Testis (tissue), 2 donors: ENCODE measurements at regions not wholly inside any gene's neighbourhood (a gene's known extent, or its start where the extent isn't known, plus 50 kb on each side); places are given as distances from the start of the nearest gene placed in this dataset.
A peak's percentile ranks its signal among the peaks of the same experiment; 100 is the strongest.
"Not testable (repeated sequence)": the region's sequence is repeated elsewhere in the genome, so short reads cannot be mapped to it uniquely, and the experiment has no call there.

Experiments
- DNase-seq: peaks from one replicate; pipeline ENCODE4 v3.0.0-alpha.2; 2019
- H3K27ac ChIP-seq, 2 donors: fragments of 200-600 bp; sonication (generic); one replicate each; pipeline ENCODE4 v1.5.1; 2019
- H3K27me3 ChIP-seq: fragments of 200-600 bp; sonication (generic); one replicate; pipeline ENCODE4 v1.5.1; 2019
- H3K36me3 ChIP-seq: fragments of 200-600 bp; sonication (generic); one replicate; pipeline ENCODE4 v1.5.1; 2017; ENCODE audit warnings: low read depth; ENCODE audit errors: missing control alignments
- H3K4me1 ChIP-seq: fragments of 200-600 bp; sonication (generic); one replicate; pipeline ENCODE4 v1.5.1; 2019
- H3K4me3 ChIP-seq, 2 donors: fragments of 200-600 bp; sonication (generic); one replicate each; pipeline ENCODE4 v1.5.1; 2017 to 2019
- H3K9me3 ChIP-seq: fragments of 200-600 bp; sonication (generic); one replicate; pipeline ENCODE4 v1.5.1; 2017
- CTCF ChIP-seq, 3 experiments: fragments of 450-650 bp in 2 of 3; fragments of 200-600 bp in 1 of 3; sonication (generic) in 1 of 3; IDR thresholded peaks; one replicate each; pipeline ENCODE4 v1.5.1; 2016 to 2019; ENCODE audit warnings: antibody characterized with exemption in 3 of 3, mild to moderate bottlenecking in 2 of 3, moderate library complexity in 1 of 3
- POLR2A ChIP-seq: fragments of 450-650 bp; IDR thresholded peaks from one replicate; pipeline ENCODE4 v1.6.1; 2017; ENCODE audit warnings: antibody characterized with exemption, mild to moderate bottlenecking, moderate library complexity
- WGBS, 2 donors: methylation state at CpG; one replicate each; pipeline ENCODE4 v1.1.5; 2018; 5-methylcytosine and 5-hydroxymethylcytosine counted together
- intact Hi-C: fragments of 100-400 bp; cut with DNase I; formaldehyde crosslinking; loops from one replicate; pipeline ENCODE4 v1.15.1; 2023; ENCODE audit warnings: low total_unique reads

DNA sequence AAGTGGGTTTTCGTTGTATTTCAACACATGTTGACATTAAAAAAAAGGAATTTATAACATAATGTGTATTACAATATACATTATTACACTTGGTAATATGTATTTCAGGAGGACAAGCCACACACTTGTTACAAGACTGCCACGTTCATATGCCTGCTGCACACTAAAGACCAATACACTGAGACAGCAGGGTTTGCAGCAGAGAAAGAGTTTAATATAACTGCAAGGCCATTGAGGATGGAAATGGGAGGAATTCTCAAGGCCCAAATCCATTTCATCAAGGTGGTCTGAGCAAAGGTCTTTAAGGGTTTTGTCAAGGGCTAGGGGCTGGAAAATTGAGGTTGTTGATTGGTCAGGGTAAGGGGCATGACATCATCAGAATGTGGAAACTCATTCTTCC lies 1017.8 kb upstream of the CDH10 start:
- DNase-seq = no peak
- WGBS, 2 donors = 92 to 95% methylated on average over 2 of the region's 2 CpGs
- TF ChIP-seq POLR2A = no peak
- no peak for TF ChIP-seq CTCF (IDR thresholded peaks at IDR 0.05)
- no peaks in the 10 kb centered on the region for H3K36me3 ChIP-seq
- no peaks in the 10 kb centered on the region for H3K4me1 ChIP-seq
- no peak overlapping the region for H3K27ac ChIP-seq
- H3K4me3 ChIP-seq = no peak overlapping the region
- H3K9me3 ChIP-seq = no peaks in the 10 kb centered on the region
- no peaks in the 10 kb centered on the region for H3K27me3 ChIP-seq
- intact Hi-C loops = no loop called here

GRCh38 chr5:25650316-25650715 lies 1005.5 kb upstream of the CDH10 start:
- DNase-seq, H3K9me3 ChIP-seq, H3K36me3 ChIP-seq, H3K4me3 ChIP-seq, intact Hi-C loops, H3K27me3 ChIP-seq, H3K27ac ChIP-seq, H3K4me1 ChIP-seq: not testable (repeated sequence)
- 75 to 77% methylated on average over 7 of the region's 7 CpGs for WGBS, 2 donors

DNA sequence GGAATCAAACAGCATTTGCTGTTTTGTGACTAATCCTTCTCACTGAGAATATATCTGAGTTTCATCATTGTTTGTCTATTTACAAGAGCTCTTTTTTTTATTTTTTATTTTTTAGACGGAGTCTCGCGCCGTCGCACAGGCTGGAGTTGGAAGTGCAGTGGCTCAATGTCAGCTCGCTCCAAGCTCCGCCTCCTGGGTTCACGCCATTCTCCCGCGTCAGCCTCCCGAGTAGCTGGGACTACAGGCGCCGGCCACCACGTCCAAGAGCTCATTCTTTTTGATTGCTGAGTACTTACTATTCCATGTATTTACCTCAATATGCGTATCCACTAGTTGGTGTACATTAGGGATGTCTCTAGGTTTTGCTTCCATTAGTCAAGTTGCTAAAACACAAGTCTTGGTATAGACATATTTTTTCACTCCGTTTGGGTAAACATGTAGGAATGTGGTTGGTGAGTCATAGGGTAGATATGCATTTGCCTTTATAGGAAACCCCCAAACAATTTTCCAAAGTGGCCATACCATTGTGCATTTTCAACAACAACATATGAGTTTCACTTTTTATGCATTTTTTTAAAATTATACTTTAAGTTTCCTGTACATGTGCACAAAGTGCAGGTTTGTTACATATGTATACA lies 1005.0 kb upstream of the CDH10 start:
- TF ChIP-seq CTCF (IDR thresholded peaks at IDR 0.05) (no peak), POLR2A (no peak)
- 57 to 71% methylated on average over 16 of the region's 16 CpGs for WGBS, 2 donors
- Histone ChIP-seq H3K4me1 (no peaks in the 10 kb centered on the region), H3K4me3 (peak overlapping the region; percentile 21 to 39), H3K9me3 (no peaks in the 10 kb centered on the region), H3K27me3 (no peaks in the 10 kb centered on the region), H3K36me3 (no peaks in the 10 kb centered on the region), H3K27ac (no peak overlapping the region)
- DNase-seq = peak; percentile 46
- intact Hi-C loops = no loop called here

- 77 to 80% methylated on average over 3 of the region's 3 CpGs for WGBS, 2 donors
- no peaks in the 10 kb centered on the region for H3K4me1 ChIP-seq
- H3K36me3 ChIP-seq = no peaks in the 10 kb centered on the region
- no peaks in the 10 kb centered on the region for H3K9me3 ChIP-seq
- H3K27ac ChIP-seq = no peak overlapping the region
- no peaks in the 10 kb centered on the region for H3K27me3 ChIP-seq
- no peak overlapping the region for H3K4me3 ChIP-seq
- no peak for DNase-seq
- no peak for TF ChIP-seq CTCF (IDR thresholded peaks at IDR 0.05)
- TF ChIP-seq POLR2A = no peak
- intact Hi-C loops = no loop called here
These were observed 1001.9 kb upstream of the CDH10 start for GRCh38 chr5:25646421-25647341.

GRCh38 chr5:25641124-25641523 lies 996.3 kb upstream of the CDH10 start:
- no peaks in the 10 kb centered on the region for H3K36me3 ChIP-seq
- intact Hi-C loops = no loop called here
- no peaks in the 10 kb centered on the region for H3K27me3 ChIP-seq
- no peak overlapping the region for H3K4me3 ChIP-seq
- H3K4me1 ChIP-seq = no peaks in the 10 kb centered on the region
- no peak for DNase-seq
- H3K9me3 ChIP-seq = no peaks in the 10 kb centered on the region
- TF ChIP-seq POLR2A (no peak), CTCF (IDR thresholded peaks at IDR 0.05) (no peak)
- WGBS, 2 donors = 76 to 90% methylated on average over 2 of the region's 2 CpGs
- H3K27ac ChIP-seq = no peak overlapping the region
